Astrocyte (in vitro differentiated cells and primary cell): ENCODE measurements at regions not wholly inside any gene's neighbourhood (a gene's known extent, or its start where the extent isn't known, plus 50 kb on each side); places are given as distances from the start of the nearest gene placed in this dataset.

Experiments used
- DNase-seq: peaks from one replicate; pipeline ENCODE4 v3.0.0-alpha.2; 2010; ENCODE audit warnings: low read depth
- FAIRE-seq: peaks from 2 replicates; lab custom pipeline; 2011; peaks lifted over from hg19 to GRCh38; lab: Jason Lieb, UNC
- H2AFZ ChIP-seq: 2 replicates; pipeline ENCODE4 v1.6.0; 2012; ENCODE audit warnings: low read depth, low read length, inconsistent platforms
- H3K27ac ChIP-seq: 2 replicates; pipeline ENCODE4 v1.5.1; 2011; ENCODE audit warnings: low read depth, low read length, inconsistent platforms
- H3K27me3 ChIP-seq: 2 replicates; pipeline ENCODE4 v1.6.0; 2011; ENCODE audit warnings: low read length, inconsistent platforms; ENCODE audit not compliant: insufficient read depth
- H3K36me3 ChIP-seq: 2 replicates; pipeline ENCODE4 v1.5.1; 2011; ENCODE audit warnings: low read length, inconsistent platforms; ENCODE audit not compliant: insufficient read depth
- H3K4me1 ChIP-seq: 2 replicates; pipeline ENCODE4 v1.5.1; 2011; ENCODE audit warnings: low read length, inconsistent platforms; ENCODE audit not compliant: insufficient read depth
- H3K4me2 ChIP-seq: 2 replicates; pipeline ENCODE4 v1.6.0; 2012; ENCODE audit warnings: low read length, inconsistent platforms
- H3K4me3 ChIP-seq: 2 replicates; pipeline ENCODE4 v1.5.1; 2011; ENCODE audit warnings: low read depth, mild to moderate bottlenecking, low read length, inconsistent platforms; ENCODE audit not compliant: insufficient read depth
- H3K79me2 ChIP-seq: 2 replicates; pipeline ENCODE4 v1.6.0; 2012; ENCODE audit warnings: mild to moderate bottlenecking, low read length, inconsistent platforms; ENCODE audit not compliant: insufficient read depth
- H3K9ac ChIP-seq: 2 replicates; pipeline ENCODE4 v1.6.0; 2012; ENCODE audit warnings: mild to moderate bottlenecking, low read length, inconsistent platforms
- H3K9me3 ChIP-seq: 2 replicates; pipeline ENCODE4 v1.5.1; 2012; ENCODE audit warnings: low read depth, mild to moderate bottlenecking, low read length, inconsistent platforms; ENCODE audit not compliant: insufficient read depth
- H4K20me1 ChIP-seq: 2 replicates; pipeline ENCODE4 v1.6.0; 2012; ENCODE audit warnings: low read length, inconsistent platforms; ENCODE audit not compliant: insufficient read depth
- H3K27ac Mint-ChIP-seq: one replicate; pipeline ENCODE4 v1.8.0; 2021; ENCODE audit warnings: mild to moderate bottlenecking, mixed read lengths; ENCODE audit not compliant: unreplicated experiment
- H3K27me3 Mint-ChIP-seq: one replicate; pipeline ENCODE4 v1.8.0; 2021; ENCODE audit warnings: low read depth, mixed read lengths; ENCODE audit not compliant: unreplicated experiment
- H3K36me3 Mint-ChIP-seq: one replicate; pipeline ENCODE4 v1.8.0; 2021; ENCODE audit warnings: low read depth, mixed read lengths; ENCODE audit not compliant: unreplicated experiment
- H3K4me1 Mint-ChIP-seq: one replicate; pipeline ENCODE4 v1.8.0; 2021; ENCODE audit warnings: low read depth, mixed read lengths; ENCODE audit not compliant: unreplicated experiment
- H3K4me3 Mint-ChIP-seq: one replicate; pipeline ENCODE4 v1.8.0; 2021; ENCODE audit warnings: mild to moderate bottlenecking, moderate library complexity, mixed read lengths; ENCODE audit not compliant: unreplicated experiment
- H3K9me3 Mint-ChIP-seq: one replicate; pipeline ENCODE4 v1.8.0; 2021; ENCODE audit warnings: mild to moderate bottlenecking, mixed read lengths; ENCODE audit not compliant: unreplicated experiment
- CTCF ChIP-seq: IDR thresholded peaks from 2 replicates; pipeline ENCODE4 v1.5.1; 2011; ENCODE audit warnings: low read depth, mild to moderate bottlenecking, inconsistent platforms, low read length, moderate library complexity; ENCODE audit not compliant: insufficient read depth
- EZH2 ChIP-seq: IDR thresholded peaks from 2 replicates; pipeline ENCODE4 v1.6.1; 2012; ENCODE audit warnings: mild to moderate bottlenecking, low read length, inconsistent platforms; ENCODE audit not compliant: insufficient read depth

DNA sequence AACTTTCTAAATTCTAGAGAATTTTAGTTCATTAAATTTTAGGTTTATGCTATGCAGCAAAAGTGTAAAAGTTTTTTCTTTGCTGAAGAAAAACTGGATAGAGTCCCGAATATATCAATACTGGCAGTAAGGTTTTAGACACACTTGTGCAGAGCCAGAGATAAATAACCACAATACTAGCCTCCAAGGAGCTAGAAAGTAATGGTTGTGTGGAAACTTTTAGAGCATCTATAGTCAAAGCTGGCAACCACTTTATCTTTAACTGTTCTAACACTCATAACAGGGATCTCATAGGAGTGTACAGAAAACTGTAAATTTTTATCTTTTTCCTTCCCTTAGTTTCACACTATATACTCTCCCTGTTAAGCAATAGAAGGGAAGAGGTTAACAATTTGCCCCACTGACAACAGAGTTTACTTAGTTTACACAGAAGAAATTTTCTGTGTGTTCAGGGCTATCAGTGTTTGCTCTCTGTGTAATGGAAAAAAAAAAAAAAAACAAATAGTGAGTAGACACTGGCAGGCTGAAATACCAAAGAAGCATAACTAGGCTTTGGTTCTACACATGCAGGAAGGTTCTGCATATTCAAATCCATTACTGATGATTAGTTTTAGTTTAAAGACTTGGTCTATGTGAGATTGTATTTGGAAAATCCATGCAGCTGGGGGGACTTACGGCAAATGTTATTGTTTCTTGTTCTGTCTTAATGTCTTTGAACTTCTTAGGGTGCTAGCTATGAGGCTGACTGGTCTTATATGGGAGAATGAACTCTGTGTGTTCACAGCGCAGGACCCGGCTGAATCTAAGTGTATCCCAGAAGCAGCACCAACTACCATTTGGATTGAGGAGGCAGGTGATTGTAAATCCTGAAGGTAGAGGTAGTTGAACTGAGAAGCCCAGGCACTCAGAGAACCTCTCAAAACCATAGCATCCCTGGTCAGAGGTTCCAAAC, 187.6 kb downstream of the PCSK1 start:
- peaks cover 2% of the 10 kb centered on the region for H3K9me3 Mint-ChIP-seq
- H3K4me3 ChIP-seq: no peak overlapping the region
- no peak for DNase-seq
- peaks cover 16% of the 10 kb centered on the region for H3K4me1 Mint-ChIP-seq
- H3K27me3 Mint-ChIP-seq: no peaks in the 10 kb centered on the region
- H3K4me2 ChIP-seq: no peak overlapping the region
- no peak overlapping the region for H3K4me3 Mint-ChIP-seq
- no peak overlapping the region for H2AFZ ChIP-seq
- peak; percentile 5 for FAIRE-seq
- H3K4me1 ChIP-seq: peaks cover 18% of the 10 kb centered on the region
- H3K27me3 ChIP-seq: no peaks in the 10 kb centered on the region
- H3K9ac ChIP-seq: no peak overlapping the region
- H3K36me3 Mint-ChIP-seq: peaks cover 5% of the 10 kb centered on the region
- H3K27ac Mint-ChIP-seq: no peak overlapping the region
- H4K20me1 ChIP-seq: no peaks in the 10 kb centered on the region
- H3K27ac ChIP-seq: no peak overlapping the region
- no peak for TF ChIP-seq CTCF
- no peak for TF ChIP-seq EZH2
- no peaks in the 10 kb centered on the region for H3K36me3 ChIP-seq
- no peaks in the 10 kb centered on the region for H3K9me3 ChIP-seq
- H3K79me2 ChIP-seq: no peaks in the 10 kb centered on the region

DNA sequence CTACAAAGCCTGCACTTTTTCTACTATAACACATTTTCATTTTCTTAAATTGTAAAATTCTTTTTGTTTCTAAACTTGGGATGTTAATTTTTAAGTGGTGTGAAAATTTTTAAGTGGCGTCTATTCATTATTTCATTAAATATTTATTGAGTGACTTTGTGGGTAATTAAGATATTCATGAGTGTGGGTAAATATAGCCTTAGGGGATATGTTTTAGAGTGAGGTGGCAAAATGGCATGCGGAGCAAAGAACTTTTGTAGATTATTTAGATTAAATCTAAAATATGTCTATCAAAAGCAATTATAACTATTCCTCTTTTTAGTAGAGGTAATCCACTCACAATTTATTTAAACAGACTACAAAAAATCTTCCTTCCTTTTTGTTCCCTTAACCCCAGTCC, 188.4 kb downstream of the PCSK1 start:
- no peak overlapping the region for H3K4me3 ChIP-seq
- Mint-ChIP-seq H3K4me1 (peaks cover 18% of the 10 kb centered on the region), H3K36me3 (peaks cover 2% of the 10 kb centered on the region), H3K27me3 (no peaks in the 10 kb centered on the region), H3K4me3 (no peak overlapping the region), H3K27ac (no peak overlapping the region), H3K9me3 (peaks cover 2% of the 10 kb centered on the region)
- H3K27me3 ChIP-seq: no peaks in the 10 kb centered on the region
- TF ChIP-seq EZH2 (no peak), CTCF (no peak)
- H3K27ac ChIP-seq: no peak overlapping the region
- H3K9me3 ChIP-seq: no peaks in the 10 kb centered on the region
- no peak for FAIRE-seq
- H2AFZ ChIP-seq: no peak overlapping the region
- no peak for DNase-seq
- no peaks in the 10 kb centered on the region for H4K20me1 ChIP-seq
- no peaks in the 10 kb centered on the region for H3K79me2 ChIP-seq
- no peak overlapping the region for H3K4me2 ChIP-seq
- peaks cover 18% of the 10 kb centered on the region for H3K4me1 ChIP-seq
- no peak overlapping the region for H3K9ac ChIP-seq
- H3K36me3 ChIP-seq: no peaks in the 10 kb centered on the region

DNA sequence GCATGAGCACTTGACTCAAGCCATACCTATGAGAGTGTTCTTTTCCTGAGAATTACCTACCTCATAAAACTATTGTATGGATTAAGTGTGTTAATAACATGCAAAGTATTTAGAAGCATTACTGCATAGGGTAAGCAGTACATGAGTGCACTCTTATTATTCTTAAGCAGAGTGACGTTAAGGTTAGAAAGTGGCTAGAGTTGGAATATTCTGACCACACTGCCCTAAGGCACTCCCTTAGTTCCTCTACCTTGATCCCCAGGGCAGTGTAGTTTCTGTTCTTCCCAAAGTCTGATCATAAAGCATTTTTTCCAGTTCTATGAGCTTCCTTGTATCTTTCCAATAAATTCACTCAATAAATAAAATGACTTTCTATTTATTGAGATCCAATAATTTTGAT, 189.2 kb downstream of the PCSK1 start:
- H3K4me2 ChIP-seq: no peak overlapping the region
- H3K79me2 ChIP-seq: no peaks in the 10 kb centered on the region
- FAIRE-seq: no peak
- H4K20me1 ChIP-seq: no peaks in the 10 kb centered on the region
- DNase-seq: no peak
- no peaks in the 10 kb centered on the region for H3K27me3 Mint-ChIP-seq
- peaks cover 2% of the 10 kb centered on the region for H3K36me3 Mint-ChIP-seq
- TF ChIP-seq CTCF (no peak), EZH2 (no peak)
- no peak overlapping the region for H3K27ac Mint-ChIP-seq
- H3K4me3 Mint-ChIP-seq: no peak overlapping the region
- H3K27me3 ChIP-seq: no peaks in the 10 kb centered on the region
- H3K27ac ChIP-seq: no peak overlapping the region
- no peak overlapping the region for H3K4me3 ChIP-seq
- H3K9me3 Mint-ChIP-seq: peaks cover 2% of the 10 kb centered on the region
- H2AFZ ChIP-seq: no peak overlapping the region
- H3K4me1 Mint-ChIP-seq: peaks cover 18% of the 10 kb centered on the region
- H3K36me3 ChIP-seq: no peaks in the 10 kb centered on the region
- H3K4me1 ChIP-seq: peaks cover 18% of the 10 kb centered on the region
- no peaks in the 10 kb centered on the region for H3K9me3 ChIP-seq
- H3K9ac ChIP-seq: no peak overlapping the region
